CD4-positive, alpha-beta T cell treated with Interleukin-4 for 1 hour (primary cell): ENCODE measurements at regions not wholly inside any gene's neighbourhood (a gene's known extent, or its start where the extent isn't known, plus 50 kb on each side); places are given as distances from the start of the nearest gene placed in this dataset.
"Not testable (repeated sequence)": the region's sequence is repeated elsewhere in the genome, so short reads cannot be mapped to it uniquely, and the experiment has no call there.

Experiments
- DNase-seq, 2 donors: peaks; one replicate each; pipeline ENCODE4 v3.0.0-alpha.2; 2020 to 2022

DNA sequence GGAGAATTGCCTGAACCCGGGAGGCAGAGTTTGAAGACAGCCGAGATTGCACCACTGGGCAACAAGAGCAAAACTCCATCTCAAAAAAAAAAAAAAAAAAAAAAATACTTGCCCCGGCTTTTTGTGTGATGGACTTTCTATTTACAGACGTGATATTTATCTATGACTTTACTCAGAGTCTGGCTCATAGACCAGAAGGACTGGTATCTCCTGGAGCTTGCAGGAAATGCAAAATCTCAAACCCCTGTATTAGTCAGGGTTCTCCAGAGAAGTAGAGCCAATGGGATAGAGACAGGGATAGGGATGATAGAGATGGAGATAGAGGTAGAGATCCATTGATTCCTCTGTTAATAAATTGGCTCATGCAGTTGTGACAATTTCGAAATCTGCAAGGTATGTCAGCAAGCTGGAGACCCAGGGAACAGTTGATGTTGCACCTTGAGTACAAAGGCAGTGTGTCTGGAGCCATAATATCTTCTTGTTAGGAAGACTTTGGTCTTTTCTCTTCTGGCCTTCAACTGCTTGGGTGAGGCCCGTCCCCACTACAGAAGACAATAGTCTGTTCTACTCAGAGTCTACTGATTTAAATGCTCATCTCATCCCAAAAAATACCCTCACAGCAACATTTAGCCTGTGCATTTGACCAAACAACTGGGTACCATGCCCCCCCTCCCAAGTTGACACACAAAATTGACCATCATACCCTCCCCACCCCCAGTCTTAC, 195.4 kb upstream of the MSX2 start:
- DNase-seq, result no peak

DNA sequence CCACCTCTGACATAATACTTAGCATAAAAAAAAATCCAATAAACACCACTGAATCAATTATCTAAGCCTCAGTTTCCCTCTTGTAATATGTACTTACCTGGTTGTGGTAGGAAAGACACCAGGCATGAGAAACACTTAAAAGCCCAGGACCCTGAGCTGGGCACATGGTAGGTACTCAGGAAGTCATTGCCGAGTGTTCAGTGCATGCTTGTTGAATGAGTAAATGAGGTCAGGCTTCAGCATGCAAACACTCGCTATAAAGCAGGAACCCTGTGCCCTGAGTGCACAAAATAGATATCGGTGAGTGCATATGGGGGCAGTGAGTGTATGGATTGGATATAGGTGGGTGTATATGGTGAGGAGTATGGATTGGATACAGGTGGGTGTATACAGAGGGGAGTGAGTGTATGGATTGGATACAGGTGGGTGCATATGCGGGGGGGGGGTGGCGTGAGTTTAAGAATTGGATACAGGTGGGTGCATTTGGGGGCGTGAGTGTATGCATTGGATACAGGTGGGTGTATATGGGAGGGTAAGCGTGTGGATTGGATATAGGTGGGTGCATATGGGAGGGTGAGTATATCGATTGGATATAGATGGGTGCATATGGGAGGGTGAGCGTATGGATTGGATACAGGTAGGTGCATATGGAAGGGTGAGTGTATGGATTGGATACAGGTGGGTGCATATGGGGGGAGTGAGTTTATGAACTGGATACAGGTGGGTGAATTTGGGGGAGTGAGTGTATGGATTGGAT, 194.3 kb upstream of the MSX2 start:
- DNase-seq, result no peak

DNA sequence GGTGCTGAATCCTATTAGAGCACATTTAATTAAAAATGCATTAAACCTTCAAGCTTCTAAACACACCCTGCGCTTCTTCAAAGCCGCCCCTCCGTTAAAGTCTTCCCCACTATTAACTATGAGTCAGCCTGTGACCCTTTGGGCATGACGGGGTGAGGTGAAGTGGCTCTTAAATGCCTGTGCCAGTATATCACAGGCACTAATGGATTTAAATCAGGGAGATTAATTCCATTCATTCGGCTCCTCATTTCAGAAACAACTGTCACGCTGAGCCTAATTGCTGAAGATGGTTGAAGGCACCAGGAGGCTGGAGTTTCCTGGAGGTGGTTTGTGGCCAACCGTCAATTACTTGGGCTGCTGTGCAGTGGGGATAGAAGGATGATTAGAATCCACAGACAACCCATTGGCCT, 192.6 kb upstream of the MSX2 start:
- no peak for DNase-seq

DNA sequence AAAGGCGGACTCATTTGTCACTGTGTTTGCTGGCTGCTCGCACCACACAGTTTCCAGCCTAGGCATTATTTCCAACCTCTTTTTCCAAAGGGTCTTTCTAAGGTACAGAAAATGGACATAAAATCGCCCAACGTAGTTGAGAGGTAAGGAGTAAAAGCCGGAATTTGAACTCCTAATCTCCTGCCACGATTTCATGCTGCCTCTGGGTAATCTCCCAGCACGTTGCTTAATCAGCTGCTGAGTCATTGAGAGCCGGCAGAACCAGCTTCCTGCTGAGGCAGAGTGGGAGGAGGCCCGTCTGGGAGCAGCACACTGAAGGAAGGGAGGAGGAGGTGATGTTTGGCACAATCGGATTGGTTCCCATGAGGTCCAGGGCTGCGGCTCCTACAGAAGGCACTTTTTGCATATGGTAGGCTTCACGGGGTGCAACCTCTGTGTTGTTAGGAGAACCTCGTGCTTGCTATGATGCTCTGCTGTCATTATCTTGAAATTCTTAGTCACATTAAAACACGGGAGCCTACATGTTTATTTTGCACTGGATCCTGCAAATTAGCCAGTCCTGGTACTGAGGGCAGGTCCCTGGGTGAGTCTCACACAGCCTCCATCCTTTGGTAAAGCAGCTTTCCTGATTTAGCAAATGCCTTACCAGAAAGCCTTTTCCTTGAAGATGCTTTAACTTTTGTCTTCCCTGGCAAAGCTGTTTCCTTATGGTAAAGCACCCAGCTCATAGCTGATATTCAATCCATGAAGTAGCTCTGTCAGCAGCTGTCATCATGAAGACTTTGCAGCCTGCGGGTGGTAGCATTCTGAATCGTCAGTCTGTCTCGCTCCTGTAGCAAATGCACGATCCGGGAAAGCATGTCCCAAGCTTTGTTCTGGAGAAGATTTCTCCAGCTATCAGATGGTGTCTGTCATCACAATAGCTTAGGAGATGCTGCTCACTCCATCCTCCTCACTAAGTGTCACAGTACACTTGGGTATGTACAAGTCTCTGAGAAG, 191.6 kb upstream of the MSX2 start:
- peak; percentile 4 to 70 for DNase-seq

DNA sequence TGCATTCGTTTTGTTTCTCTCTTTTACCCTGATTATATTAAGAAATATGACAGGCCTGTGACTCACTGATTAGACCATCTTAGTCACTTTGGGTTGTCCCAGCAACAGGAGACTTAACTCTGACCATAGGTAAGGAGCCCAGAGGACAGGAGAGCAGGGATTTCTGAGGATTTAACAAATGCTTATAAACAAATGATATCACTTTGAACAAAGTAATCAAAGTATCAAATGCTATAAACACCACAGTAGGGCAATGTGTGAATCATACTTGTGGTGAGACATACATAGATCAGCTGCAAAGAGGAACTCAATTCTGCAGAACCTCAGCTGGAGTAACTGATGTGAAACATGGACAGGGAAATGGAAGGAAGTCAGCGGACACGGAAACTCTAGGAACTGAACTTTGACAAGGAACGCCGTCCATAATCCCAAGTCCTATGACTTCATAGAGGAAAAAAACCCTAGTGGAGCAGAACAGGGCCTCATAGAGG, 190.6 kb upstream of the MSX2 start:
- DNase-seq, result no peak

DNA sequence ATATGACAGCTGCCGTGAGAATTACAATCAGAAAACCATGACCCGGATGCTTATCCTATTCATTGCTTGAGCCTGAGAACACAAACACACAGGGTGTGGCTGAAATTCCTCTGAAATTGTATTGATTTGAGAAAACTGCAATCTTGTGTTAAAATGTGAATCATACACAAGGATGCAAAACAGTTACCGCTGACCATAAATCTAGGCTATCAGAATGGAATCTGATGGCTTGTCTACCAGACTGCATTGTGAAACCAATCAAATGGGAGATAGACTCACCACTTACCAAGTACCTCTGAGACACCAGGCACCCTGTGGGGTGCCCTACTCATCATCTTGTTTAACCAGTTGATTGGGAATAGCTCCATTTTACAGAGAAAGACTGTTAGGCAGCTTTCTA, 188.7 kb upstream of the MSX2 start:
- no peak for DNase-seq

DNA sequence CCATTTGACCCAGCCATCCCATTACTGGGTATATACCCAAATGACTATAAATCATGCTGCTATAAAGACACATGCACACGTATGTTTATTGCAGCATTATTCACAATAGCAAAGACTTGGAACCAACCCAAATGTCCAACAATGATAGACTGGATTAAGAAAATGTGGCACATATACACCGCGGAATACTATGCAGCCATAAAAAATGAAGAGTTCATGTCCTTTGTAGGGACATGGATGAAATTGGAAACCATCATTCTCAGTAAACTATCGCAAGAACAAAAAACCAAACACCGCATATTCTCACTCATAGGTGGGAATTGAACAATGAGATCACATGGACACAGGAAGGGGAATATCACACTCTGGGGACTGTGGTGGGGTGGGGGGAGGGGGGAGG, 184.6 kb upstream of the MSX2 start:
- DNase-seq, result not testable (repeated sequence)

DNA sequence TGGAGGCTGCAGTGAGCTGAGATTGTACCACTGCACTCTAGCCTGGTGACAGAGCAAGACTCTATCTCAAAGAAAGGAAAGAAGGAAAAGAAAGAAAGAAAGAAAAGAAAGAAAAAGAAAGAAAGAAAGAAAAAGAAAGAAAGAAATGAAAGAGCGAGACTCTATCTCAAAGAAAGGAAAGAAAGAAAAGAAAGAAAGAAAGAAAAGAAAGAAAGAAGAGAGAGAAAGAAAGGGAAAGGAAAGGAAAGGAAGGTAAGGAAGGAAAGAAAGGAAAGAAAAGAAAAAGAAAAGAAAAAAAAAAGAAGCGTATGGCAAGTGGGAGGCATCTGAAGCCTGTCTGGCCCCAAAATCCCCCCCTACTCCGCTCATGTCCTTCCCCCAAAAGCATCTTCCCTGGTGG, 182.3 kb upstream of the MSX2 start:
- no peak for DNase-seq

DNA sequence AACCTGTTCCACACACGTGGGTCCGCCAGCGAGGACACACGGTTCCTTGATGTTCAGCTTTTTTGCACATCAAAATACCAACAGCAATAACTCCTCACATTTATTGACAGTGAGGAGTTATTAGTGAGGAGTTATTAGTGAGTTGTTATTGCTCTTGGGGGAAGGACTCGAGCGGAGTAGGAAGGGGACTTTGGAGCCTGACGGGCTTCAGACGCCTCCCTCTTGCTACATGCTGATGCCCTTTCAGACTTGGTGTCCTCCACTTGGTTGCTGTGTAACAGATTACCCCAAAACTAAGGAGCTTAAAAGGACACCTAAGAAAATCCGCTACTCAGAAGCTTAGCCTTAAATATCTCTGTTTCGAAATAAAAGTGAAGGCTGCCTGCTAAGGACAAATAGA, 181.9 kb upstream of the MSX2 start:
- DNase-seq, result no peak

DNA sequence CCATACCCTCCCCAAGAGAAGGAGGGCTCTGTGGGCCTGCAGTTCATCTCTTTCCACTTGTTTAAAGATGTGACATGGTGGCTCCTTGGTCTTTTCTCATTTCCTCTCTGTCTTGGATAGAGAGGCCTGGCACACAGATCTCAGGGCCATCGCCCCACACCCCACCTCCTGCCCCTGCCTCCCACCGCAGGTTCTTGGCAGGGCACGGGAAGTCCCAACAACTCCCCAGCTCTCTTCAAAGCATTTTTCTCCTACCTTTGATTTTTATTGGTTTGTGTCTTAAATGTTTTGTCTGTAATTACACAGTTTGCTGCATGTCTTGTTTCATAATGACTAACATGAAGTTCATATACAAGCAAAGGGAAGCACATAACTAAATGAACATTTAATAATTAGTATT, 178.5 kb upstream of the MSX2 start:
- no peak for DNase-seq

DNA sequence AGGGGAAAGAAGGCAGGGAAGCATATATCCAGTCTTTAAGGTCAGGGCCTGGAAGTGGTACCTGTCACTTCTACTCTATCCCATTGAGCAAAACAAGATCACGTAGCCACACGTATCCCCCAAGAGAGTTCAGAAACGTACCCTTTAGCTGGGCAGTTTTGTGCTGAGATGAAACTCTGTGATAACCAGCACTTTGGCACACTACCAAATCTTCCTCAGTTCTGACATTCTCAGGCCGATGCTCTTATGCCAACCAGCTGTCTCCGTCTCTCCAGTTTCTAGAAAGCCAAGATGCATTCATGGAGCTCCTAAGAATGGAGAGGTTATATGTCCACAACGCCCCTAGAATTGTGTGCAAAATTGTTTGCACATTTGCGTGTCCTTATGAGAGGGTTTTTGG, 176.6 kb upstream of the MSX2 start:
- DNase-seq, result no peak

DNA sequence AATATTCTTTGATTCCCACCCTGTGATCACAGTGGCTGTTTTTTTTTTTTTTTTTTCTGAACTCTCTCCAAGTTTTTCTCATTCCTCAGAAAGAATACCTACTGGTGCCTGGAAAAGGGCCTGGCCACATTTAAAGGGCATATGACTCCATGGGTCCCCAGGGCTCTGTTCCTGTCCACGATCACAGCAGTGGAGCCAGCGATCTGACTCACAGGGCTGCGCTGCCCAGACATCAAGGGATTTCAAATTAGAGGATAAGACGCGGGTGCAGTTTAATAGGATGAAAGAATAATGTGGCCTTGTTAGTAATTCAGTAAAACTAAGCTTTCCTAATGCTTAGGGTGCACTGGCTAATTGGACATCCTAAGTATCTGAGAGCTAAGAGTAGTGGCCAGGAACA, 175.1 kb upstream of the MSX2 start:
- no peak for DNase-seq

DNA sequence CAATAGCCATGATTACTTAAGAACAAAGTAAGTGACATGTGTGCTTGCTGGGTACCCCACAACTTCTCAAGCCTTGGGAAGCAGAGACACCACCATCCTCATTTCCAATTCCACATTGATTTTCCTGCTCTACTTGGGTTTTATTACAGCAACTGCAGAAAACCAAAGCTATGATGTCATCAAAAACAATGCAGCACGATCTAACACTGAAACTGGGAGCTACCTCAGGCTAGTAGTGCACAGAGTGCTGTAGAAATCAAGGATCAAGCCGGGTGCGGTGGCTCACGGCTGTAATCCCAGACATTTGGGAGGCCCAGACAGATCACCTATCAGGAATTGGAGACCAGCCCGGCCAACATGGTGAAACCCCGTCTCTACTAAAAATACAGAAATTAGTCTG, 174.4 kb upstream of the MSX2 start:
- no peak for DNase-seq

DNA sequence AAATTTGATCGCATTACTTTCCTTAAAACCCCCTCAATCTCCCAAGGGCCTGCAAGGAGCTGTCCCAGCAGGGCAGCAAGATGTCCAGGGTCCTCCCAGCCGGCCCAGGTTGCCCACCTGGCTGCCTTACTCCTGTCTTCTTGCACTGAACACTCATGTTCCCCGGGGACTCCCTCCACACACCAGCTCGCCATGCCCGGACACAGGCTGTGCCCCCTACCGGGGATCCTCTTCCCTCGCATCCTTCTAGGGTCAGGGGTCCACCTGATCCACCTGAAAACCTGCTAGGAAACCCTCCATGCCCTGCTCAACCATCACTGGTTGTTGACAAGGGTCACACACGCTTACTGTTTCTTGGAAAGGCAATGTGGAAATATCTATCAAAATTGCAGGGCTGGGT, 172.0 kb upstream of the MSX2 start:
- DNase-seq, result no peak

DNA sequence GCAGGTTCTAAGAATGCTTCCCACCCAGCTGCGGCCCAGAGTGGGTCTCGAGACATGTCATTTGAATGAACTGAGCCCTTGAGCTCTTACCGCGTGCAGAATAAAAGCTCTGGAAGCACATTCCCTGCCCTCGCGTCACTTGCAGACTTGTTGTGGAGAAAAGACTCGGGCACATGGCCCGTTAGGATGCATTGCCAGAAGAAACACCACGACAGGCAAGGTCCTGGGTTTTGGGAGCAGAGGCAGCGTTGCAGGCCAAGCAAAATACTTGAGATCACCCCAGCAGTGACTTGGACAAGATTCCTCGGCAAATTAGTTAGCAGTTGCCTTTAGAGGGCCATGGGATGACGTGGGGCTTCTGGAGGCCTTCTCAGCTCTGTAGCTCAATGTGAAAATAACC, 170.8 kb upstream of the MSX2 start:
- no peak for DNase-seq

DNA sequence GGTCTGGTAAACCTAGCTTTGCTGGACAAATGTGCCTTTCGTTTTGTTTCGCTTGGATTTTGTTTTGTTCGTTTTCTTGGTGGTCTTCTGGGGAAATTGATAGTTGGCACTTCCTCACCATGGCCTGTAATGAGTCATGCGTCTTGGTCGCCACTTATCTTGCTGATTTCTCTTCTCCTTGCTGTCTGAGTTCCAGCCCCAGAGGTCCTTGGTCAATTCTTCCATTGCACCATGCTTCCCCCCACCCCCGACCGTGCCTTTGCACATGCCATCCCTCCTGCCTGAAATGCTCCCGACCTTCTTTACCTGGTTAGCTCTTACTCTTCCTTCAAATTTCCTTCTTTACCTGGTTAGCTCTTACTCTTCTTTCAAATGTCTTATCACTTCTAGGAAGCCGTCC, 168.7 kb upstream of the MSX2 start:
- no peak for DNase-seq

DNA sequence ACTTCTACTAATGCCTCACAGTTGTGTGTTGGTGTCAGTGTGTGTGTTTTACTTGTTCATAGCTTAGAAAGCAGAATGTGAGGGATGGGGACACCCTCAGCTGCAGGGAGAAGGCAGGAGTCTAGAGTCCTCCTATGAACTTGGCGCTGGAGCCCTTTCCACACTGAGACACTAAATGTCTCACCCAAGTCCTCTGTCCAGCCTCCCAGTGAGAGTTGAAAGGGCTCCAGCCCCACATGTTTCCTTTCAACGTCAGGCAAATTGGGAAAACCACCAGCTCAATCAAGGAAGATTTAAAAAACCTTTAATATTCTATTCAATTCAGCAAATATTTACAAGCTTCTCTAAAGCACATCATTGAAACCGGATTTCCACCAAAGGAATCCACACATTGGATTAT, 167.6 kb upstream of the MSX2 start:
- no peak for DNase-seq

DNA sequence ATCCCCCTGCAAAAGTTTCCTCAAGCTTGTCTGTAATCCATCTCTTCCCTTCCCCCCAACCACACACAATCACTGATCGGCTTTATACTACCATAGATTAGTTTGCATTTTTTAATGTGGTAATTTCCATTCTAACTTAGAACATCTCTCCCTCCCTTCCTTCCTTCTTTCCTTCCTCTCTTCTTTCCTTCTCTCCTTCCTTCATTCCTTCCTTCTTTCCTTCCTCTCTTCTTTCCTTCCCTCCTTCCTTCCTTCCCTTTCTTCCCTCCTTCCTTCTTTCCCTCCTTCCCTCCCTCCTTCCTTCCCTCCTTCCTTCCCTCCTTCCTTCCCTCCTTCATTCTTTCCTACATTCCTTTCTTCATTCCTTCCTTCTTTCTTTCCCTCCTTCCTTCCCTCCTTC, 166.2 kb upstream of the MSX2 start:
- no peak for DNase-seq

DNA sequence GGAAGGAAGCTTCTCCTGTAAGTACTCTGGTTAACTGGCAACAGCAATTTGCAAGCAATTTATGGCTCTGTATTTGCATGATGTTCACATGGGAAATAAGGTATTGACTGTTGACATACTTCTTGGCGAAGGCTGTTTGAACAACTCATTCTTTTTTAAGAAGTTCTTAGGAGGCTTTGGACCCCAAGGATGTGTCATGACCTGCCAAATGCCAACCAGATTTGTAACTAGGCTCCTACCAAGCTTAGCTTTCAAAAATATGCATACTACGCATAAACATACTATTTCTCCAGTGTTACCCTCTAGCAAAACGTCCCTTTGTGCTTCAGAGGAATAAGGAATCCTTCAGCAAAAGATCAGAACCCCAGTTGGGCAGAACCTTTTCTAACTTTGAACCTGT, 165.2 kb upstream of the MSX2 start:
- no peak for DNase-seq

DNA sequence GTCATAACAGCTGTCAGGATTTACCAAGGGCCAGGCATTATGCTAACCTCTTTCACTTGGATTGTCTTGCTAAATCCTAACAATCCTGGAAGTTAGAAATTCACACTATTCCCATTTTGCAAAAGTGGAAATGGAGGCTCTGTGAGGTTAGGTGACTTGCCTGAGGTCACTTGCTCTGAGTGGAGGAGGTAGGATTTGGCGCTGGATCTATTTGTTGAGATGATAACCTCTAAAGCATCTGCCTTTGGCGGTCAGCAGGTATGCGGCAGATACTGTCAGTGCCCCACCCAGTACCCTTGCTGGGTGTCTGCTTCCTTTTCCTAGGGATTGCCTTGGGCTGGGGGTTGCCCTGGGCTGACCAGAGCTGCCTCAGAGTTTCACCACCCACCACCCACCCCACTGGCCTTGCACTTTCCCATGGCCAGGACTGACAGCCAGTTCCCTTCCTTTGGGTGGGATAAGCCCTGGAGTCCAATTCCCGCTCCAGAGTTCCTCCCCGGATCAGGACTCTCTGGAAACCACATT, 164.8 kb upstream of the MSX2 start:
- no peak for DNase-seq

DNA sequence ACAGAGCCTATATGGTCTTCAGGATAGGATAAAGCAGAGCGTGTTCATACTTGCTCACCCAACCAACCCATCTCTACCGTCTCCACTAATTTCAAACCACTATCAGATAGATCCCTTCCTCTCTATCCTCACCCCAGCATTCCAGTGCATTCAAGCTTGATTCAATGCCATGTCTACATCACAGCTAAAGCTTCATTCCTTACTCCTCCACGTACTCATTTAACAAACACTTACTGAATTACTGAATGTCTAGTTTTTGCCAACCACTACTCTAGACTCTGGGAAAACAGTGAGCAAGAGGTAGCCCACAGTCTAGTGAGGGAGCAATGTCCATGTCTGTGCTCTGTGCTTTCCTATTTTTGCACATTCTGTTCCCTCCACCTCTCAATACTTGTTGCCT, 163.5 kb upstream of the MSX2 start:
- no peak for DNase-seq

DNA sequence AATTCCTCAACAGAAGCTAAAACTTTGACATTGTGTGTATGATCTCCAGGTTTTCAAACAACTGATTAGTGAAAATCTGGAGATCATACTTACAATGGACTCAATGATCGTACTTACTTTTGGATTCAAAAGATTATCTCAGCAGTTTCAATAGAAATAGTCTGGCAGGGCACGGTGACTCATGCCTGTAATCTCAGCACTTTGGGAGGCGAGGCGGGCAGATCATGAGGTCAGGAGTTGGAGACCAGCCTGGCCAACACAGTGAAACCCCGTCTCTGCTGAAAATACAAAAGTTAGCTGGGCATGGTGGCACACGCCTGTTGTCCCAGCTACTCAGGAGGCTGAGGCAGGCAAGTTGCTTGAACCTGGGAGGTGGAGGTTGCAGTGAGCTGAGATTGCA, 161.3 kb upstream of the MSX2 start:
- not testable (repeated sequence) for DNase-seq

DNA sequence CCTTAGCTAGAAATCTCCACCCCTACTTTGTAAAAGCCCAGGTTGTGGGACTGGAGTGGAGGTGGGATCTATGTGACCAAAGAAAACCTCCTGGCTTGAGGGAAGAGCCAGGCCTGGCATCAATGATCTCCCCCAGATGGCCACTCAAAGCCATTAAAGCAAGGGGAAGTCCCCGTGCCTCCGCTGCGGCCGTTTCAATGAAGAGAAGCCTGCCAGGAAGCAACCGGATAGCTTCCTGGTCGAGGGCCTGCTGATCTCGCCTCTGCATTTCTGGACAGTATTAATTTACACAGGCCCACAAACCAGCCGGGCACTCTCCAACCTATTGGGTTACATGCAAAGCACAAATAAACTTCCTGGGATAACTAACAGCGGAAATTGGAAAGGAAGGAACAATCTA, 160.5 kb upstream of the MSX2 start:
- DNase-seq, result no peak
